Skeletal muscle tissue (tissue), 3 donors: ENCODE measurements at regions not wholly inside any gene's neighbourhood (a gene's known extent, or its start where the extent isn't known, plus 50 kb on each side); places are given as distances from the start of the nearest gene placed in this dataset.

ENCODE experiments used
- H3K27ac ChIP-seq: one replicate; pipeline ENCODE4 v1.7.0; 2013; ENCODE audit warnings: mild to moderate bottlenecking, low read depth, low read length, inconsistent platforms
- H3K27me3 ChIP-seq, 3 donors: one replicate each; pipeline ENCODE4 v1.7.0; 2013; ENCODE audit warnings: low read length in 3 of 3; ENCODE audit not compliant: control insufficient read depth in 3 of 3, insufficient read depth in 3 of 3
- H3K36me3 ChIP-seq, 3 donors: one replicate each; pipeline ENCODE4 v1.7.0; 2013; ENCODE audit warnings: low read length in 3 of 3; ENCODE audit not compliant: control insufficient read depth in 3 of 3, insufficient read depth in 3 of 3
- H3K4me1 ChIP-seq, 3 donors: one replicate each; pipeline ENCODE4 v1.7.0; 2013; ENCODE audit warnings: low read length in 3 of 3, mild to moderate bottlenecking in 3 of 3; ENCODE audit not compliant: control insufficient read depth in 3 of 3, insufficient read depth in 3 of 3
- H3K4me3 ChIP-seq, 3 donors: one replicate each; pipeline ENCODE4 v1.7.0; 2013; ENCODE audit warnings: low read length in 3 of 3
- H3K9ac ChIP-seq, 3 donors: one replicate each; pipeline ENCODE4 v1.7.0; 2013; ENCODE audit warnings: low read length in 3 of 3, mild to moderate bottlenecking in 3 of 3, moderate library complexity in 2 of 3, low read depth in 1 of 3
- H3K9me3 ChIP-seq, 3 donors: one replicate each; pipeline ENCODE4 v1.7.0; 2013; ENCODE audit warnings: low read length in 3 of 3; ENCODE audit not compliant: control insufficient read depth in 3 of 3
- donor health status: Osteomylitis.

DNA sequence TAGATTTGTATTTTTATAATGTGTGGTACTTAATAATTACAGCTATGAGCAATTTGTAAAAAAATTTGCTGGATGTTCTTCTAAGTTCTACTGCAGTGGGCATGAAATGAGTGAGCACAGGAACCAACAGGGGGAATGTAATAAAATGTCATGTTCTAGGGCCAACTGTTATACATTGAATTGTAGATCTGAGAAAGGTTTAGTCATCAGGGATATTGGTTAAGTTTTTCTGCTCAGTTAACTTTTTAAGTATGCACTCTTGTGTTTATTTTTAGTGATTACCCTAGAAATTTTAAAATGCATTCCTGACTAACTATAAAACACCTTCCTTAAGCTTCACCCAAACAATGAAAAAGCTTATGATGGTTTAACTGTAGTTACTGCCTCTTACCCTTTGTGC lies 101.8 kb downstream of the CAND1 start:
- Histone ChIP-seq H3K36me3 (no peaks in the 10 kb centered on the region), H3K4me1 (peaks cover 0 to 3% (median 0%) of the 10 kb centered on the region in 3 donors), H3K27me3 (no peaks in the 10 kb centered on the region), H3K4me3 (no peak overlapping the region), H3K27ac (no peak overlapping the region), H3K9ac (no peak overlapping the region), H3K9me3 (no peaks in the 10 kb centered on the region)

GRCh38 chr12:67377021-67377420 lies 107.9 kb downstream of the CAND1 start:
- Histone ChIP-seq H3K27ac (no peak overlapping the region), H3K9me3 (no peaks in the 10 kb centered on the region), H3K4me1 (peaks cover 0 to 2% (median 1%) of the 10 kb centered on the region in 3 donors), H3K27me3 (no peaks in the 10 kb centered on the region), H3K9ac (no peak overlapping the region), H3K36me3 (no peaks in the 10 kb centered on the region), H3K4me3 (no peak overlapping the region)

DNA sequence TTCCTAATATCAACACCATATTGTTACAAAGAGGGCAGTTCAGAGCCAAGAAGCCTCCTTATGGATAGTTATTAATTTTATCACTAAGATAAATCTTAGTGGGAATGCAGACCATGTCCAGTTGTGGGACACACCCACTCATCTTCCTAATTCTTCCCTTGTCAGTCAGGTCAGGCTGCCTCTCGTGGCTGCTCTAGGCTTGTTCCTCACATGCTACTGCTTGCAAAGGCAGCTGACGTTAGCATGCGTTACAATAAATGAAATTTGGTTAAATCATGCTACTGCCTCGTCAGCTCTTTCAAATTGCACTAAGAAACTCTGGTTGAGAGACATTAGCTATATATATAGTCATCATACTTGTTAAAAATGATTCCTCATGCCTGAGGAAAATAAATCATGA lies 108.4 kb downstream of the CAND1 start:
- no peaks in the 10 kb centered on the region for H3K27me3 ChIP-seq
- H3K4me3 ChIP-seq, result no peak overlapping the region
- H3K27ac ChIP-seq, result no peak overlapping the region
- H3K36me3 ChIP-seq, result no peaks in the 10 kb centered on the region
- peaks cover 0 to 3% (median 2%) of the 10 kb centered on the region in 3 donors for H3K4me1 ChIP-seq
- no peaks in the 10 kb centered on the region for H3K9me3 ChIP-seq
- H3K9ac ChIP-seq, result no peak overlapping the region

DNA sequence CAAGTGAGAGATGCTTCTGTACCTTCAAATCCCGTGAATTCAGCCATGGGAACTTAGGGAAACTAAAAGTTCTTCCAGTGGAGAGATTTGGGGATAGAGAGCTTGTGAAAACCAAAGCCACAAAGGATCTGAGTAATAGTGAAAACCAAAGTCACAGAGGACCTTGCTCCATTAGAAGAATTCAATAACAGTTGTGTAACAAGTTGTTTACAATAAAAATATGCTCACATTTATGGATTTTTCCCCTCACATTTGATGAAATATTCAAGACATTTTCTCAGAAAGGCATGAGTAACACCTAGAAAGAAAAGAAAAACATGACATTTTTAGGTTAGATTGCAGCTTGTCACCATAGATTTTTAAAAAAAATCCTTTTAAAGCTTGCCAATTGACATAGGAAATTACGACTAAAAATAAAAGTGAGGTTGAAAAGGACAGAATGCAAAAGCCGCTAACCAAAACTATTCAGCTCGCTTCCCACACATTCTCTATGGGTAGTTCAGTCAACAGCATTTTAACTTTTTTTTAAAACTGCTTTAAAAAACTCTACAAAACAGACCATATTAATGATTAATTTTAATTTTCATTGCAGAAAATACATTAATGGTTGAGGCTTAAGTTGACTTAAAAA lies 113.2 kb downstream of the CAND1 start:
- H3K9ac ChIP-seq, result no peak overlapping the region
- H3K27me3 ChIP-seq, result no peaks in the 10 kb centered on the region
- H3K4me1 ChIP-seq, result peaks cover 0 to 4% (median 3%) of the 10 kb centered on the region in 3 donors
- no peak overlapping the region for H3K4me3 ChIP-seq
- no peak overlapping the region for H3K27ac ChIP-seq
- H3K9me3 ChIP-seq, result no peaks in the 10 kb centered on the region
- H3K36me3 ChIP-seq, result no peaks in the 10 kb centered on the region

DNA sequence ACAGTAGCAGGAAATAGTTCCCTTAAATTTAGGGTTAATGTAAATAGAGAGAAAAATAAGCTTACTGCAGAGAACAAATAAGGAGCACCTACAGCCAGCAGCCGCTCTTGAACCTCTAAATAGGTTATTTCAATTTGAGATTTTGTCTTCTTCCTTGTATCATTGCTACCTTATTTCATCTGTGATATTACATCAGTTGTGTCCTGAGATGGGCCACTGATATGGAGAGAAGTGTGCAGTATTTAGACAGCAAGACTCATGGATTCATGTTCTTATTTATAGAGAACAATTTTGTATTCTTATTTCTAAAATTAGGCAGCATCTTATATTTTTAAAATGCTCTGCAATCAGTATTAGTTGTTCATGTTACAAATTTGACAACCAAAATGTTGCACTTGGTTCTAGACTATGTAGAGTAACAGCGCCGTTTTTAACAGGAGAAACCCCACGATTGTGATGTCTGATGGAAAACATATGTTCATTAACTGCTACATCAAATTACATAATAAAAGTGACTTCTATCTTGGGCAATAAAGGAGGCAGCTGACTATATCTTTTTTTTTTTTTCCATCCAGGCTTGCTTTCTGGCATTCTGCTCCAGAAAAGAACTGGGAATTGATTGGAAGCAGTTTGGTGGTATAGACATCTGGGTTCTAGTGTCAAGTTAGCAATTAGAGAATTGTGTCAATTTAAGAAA lies 117.9 kb downstream of the CAND1 start:
- Histone ChIP-seq H3K27ac (no peak overlapping the region), H3K9ac (no peak overlapping the region), H3K27me3 (no peaks in the 10 kb centered on the region), H3K4me3 (no peak overlapping the region), H3K9me3 (no peaks in the 10 kb centered on the region), H3K36me3 (no peaks in the 10 kb centered on the region), H3K4me1 (peaks cover 21 to 32% (median 28%) of the 10 kb centered on the region in 3 donors)

DNA sequence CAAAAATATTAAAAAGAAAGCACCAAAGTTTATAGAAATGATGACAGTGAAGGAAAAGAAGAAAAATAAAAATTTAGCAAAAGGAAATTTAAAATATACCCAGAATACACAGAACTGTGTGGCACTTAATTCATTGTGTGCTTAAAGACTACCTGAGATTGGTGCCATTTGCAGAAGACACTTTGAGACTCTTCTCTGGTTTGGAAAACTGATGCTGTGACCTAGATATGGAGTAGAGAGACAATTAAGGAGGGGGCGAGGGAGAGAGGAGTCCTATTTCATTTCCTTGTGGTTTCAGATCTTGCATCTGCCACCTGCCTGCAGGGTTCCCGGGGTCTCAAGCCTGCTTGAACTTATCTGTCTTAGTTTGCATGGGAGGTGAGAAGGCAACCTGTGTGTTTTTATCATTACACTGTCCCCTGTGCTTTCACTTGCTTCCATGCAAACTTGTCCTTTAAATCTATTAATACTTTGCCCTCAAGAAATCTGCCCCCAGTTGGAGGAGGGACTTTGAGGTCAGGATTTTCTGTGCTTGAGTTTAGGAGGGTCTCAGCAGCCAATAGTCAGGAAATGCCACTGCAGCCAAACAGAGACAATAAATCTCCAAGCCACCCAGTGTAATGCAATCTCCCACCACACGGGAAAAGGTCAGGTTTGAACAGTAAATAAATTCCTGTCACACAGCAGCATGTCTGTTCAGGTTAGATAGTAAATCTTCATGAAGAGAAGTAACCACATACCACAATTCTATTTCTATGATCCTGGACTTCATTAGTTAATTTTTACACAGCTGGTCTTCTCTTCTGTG lies 119.4 kb downstream of the CAND1 start:
- H3K9me3 ChIP-seq, result no peaks in the 10 kb centered on the region
- H3K9ac ChIP-seq, result peak overlapping the region; percentile 16 to 54 (median 42)
- no peaks in the 10 kb centered on the region for H3K36me3 ChIP-seq
- H3K4me1 ChIP-seq, result peaks cover 19 to 33% (median 28%) of the 10 kb centered on the region in 3 donors
- no peaks in the 10 kb centered on the region for H3K27me3 ChIP-seq
- peak overlapping the region; percentile 63 for H3K27ac ChIP-seq
- H3K4me3 ChIP-seq, result peak overlapping the region; percentile 26 to 55 (median 45)

DNA sequence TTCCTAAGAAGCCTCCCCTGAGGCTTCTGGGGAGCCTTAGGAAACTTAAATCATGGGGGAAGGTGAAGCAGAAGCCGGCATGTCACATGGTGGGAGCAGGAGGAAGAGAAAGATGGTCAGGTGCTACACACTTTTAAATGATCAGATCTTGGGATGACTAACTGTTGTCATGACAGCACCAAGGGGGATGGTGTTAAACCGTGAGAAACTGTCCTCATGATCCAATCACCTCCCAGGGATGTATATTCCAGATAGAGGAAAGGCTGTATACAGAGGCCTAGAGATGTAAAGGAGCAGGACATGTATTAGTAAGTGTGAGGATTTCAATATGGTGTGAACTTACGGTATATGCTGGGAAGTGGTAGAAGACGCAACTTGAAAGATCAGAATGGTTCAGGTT lies 121.1 kb downstream of the CAND1 start:
- no peaks in the 10 kb centered on the region for H3K9me3 ChIP-seq
- H3K9ac ChIP-seq, result no peak overlapping the region
- no peaks in the 10 kb centered on the region for H3K36me3 ChIP-seq
- H3K27me3 ChIP-seq, result no peaks in the 10 kb centered on the region
- peak overlapping the region; percentile 33 for H3K27ac ChIP-seq
- H3K4me1 ChIP-seq, result peaks cover 26 to 46% (median 41%) of the 10 kb centered on the region in 3 donors
- no peak overlapping the region for H3K4me3 ChIP-seq

GRCh38 chr12:67391034-67391433 lies 121.9 kb downstream of the CAND1 start:
- Histone ChIP-seq H3K27ac (peak overlapping the region; percentile 33), H3K4me3 (no peak overlapping the region), H3K27me3 (no peaks in the 10 kb centered on the region), H3K9me3 (no peaks in the 10 kb centered on the region), H3K9ac (no peak overlapping the region), H3K4me1 (peaks cover 27 to 47% (median 43%) of the 10 kb centered on the region in 3 donors), H3K36me3 (no peaks in the 10 kb centered on the region)

DNA sequence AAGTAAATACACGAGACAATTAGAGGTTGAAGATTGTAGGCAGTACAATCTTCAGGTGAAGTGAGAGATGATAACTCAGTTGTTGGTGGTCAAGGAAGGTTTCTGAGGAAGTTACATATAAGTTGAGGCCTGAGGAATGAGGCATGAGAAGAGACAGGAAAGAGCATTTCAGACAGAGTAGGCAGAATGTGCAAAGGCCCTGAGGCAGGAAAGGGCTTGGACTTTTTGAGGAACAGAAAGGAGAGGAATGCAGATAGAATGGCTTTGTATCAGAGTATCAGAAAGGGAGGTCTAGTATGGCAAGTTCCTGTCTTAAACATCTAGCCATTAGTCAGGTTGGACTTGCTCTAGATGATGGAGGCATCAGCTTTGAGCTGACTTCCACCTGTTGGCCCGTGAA lies 122.5 kb downstream of the CAND1 start:
- Histone ChIP-seq H3K27ac (peak overlapping the region; percentile 33), H3K36me3 (no peaks in the 10 kb centered on the region), H3K4me1 (peaks cover 27 to 47% (median 43%) of the 10 kb centered on the region in 3 donors), H3K4me3 (no peak overlapping the region), H3K27me3 (no peaks in the 10 kb centered on the region), H3K9ac (no peak overlapping the region), H3K9me3 (no peaks in the 10 kb centered on the region)

DNA sequence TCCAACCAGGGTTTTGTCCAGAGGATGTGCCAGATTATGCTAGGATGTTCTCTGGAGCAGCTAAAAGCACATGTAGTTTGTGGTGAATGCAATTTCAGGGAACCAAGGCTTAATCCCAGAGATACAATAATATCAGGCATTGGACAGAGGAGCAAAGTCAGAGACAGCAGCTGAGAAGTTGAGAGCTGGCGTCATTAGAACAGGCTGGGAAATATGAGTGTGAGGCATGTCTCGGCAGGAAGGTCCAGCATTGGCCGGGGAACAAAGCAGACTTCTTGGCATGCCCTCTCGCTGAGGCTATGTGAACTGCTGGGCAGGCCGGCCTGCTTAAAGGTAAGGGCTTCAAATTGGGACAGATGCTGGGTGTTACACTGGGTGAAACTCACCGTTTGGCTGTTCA lies 125.4 kb downstream of the CAND1 start:
- peak overlapping the region; percentile 46 for H3K27ac ChIP-seq
- H3K36me3 ChIP-seq, result no peaks in the 10 kb centered on the region
- no peaks in the 10 kb centered on the region for H3K9me3 ChIP-seq
- H3K4me1 ChIP-seq, result peaks cover 12 to 34% (median 26%) of the 10 kb centered on the region in 3 donors
- no peaks in the 10 kb centered on the region for H3K27me3 ChIP-seq
- peak overlapping the region in 1 of 3 donors; percentile 28 for H3K9ac ChIP-seq
- no peak overlapping the region for H3K4me3 ChIP-seq
